HUDEP-2 (cell line): ENCODE measurements at regions not wholly inside any gene's neighbourhood (a gene's known extent, or its start where the extent isn't known, plus 50 kb on each side); places are given as distances from the start of the nearest gene placed in this dataset.

ENCODE experiments used
- DNase-seq, 76 experiments: peaks; one replicate each; lab custom pipeline; 2025; ENCODE audit not compliant: unreplicated experiment in 76 of 76; lab: John Stamatoyannopoulos, UW

- no peak for DNase-seq
These were observed 1186.5 kb downstream of the SI start for GRCh38 chr3:163891771-163892170.

- DNase-seq, result no peak
These were observed 1187.6 kb downstream of the SI start for GRCh38 chr3:163890661-163891060.

- DNase-seq, result no peak
These were observed 1199.1 kb downstream of the SI start for GRCh38 chr3:163879172-163879571.

- no peak for DNase-seq
These were observed 1199.9 kb downstream of the SI start for GRCh38 chr3:163878396-163878795.

GRCh38 chr3:163877805-163878204, 1200.5 kb downstream of the SI start:
- no peak for DNase-seq

- no peak for DNase-seq
These were observed 1215.2 kb downstream of the SI start for GRCh38 chr3:163863146-163863545.

- DNase-seq, result no peak
These were observed 1226.1 kb downstream of the SI start for GRCh38 chr3:163852233-163852632.

- no peak for DNase-seq
These were observed 1239.5 kb downstream of the SI start for GRCh38 chr3:163838769-163839168.

GRCh38 chr3:163832547-163832946, 1245.7 kb downstream of the SI start:
- DNase-seq, result no peak

- DNase-seq, result no peak
These were observed 1256.5 kb downstream of the SI start for GRCh38 chr3:163821841-163822240.

- no peak for DNase-seq
These were observed 1261.3 kb downstream of the SI start for GRCh38 chr3:163817015-163817414.

- DNase-seq, result no peak
These were observed 1264.4 kb downstream of the SI start for GRCh38 chr3:163813935-163814334.

GRCh38 chr3:163812006-163812405, 1266.3 kb downstream of the SI start:
- no peak for DNase-seq

- no peak for DNase-seq
These were observed 1268.7 kb downstream of the SI start for GRCh38 chr3:163809540-163809993.

- no peak for DNase-seq
These were observed 1291.9 kb downstream of the SI start for GRCh38 chr3:163786416-163786815.

GRCh38 chr3:163785693-163786092, 1292.6 kb downstream of the SI start:
- peak in 3 of 76 experiments; percentile 2 to 10 (median 3) for DNase-seq

GRCh38 chr3:163779396-163780344, 1298.6 kb downstream of the SI start:
- no peak for DNase-seq

- DNase-seq, result no peak
These were observed 1301.6 kb downstream of the SI start for GRCh38 chr3:163776743-163777142.

- no peak for DNase-seq
These were observed 1305.2 kb downstream of the SI start for GRCh38 chr3:163773136-163773535.

GRCh38 chr3:163768048-163768447, 1310.2 kb downstream of the SI start:
- no peak for DNase-seq

GRCh38 chr3:163766112-163766511, 1312.2 kb downstream of the SI start:
- no peak for DNase-seq

- no peak for DNase-seq
These were observed 1325.3 kb downstream of the SI start for GRCh38 chr3:163753033-163753432.
